T-cell (primary cell): ENCODE measurements at regions not wholly inside any gene's neighbourhood (a gene's known extent, or its start where the extent isn't known, plus 50 kb on each side); places are given as distances from the start of the nearest gene placed in this dataset.

Experiments
- ATAC-seq, 4 experiments: fragments of 200-7000 bp in 3 of 4; fragments of 150-1000 bp in 1 of 4; cut with Tn5 transposase; replicated peaks in 1 of 4; 1 replicate in 3 of 4; 2 replicates in 1 of 4; pipeline ENCODE4 v1.10.0; 2021; ENCODE audit warnings: moderate library complexity in 3 of 4, mild to moderate bottlenecking in 2 of 4, moderate number of reproducible peaks in 1 of 4
- CTCF ChIA-PET, 2 donors: fragments of 300-600 bp; sonication (Branson Sonifier 250); formaldehyde crosslinking; loops; one replicate each; lab custom pipeline; 2022; ENCODE audit warnings: antibody characterized with exemption in 2 of 2; lab: Charles Lee
- POLR2A ChIA-PET, 2 donors: fragments of 300-600 bp; sonication (Branson Sonifier 250); formaldehyde crosslinking; loops; one replicate each; lab custom pipeline; 2022; ENCODE audit warnings: antibody characterized with exemption in 2 of 2; lab: Charles Lee
- DNase-seq, 35 experiments: peaks; one replicate each; pipeline versions ENCODE4 v3.0.0 to v3.0.0-alpha.2; 2013 to 2023
- H3K27ac ChIP-seq: one replicate; pipeline ENCODE4 v1.5.1; 2013; ENCODE audit warnings: low read length
- H3K27me3 ChIP-seq, 2 experiments: replicated peaks in 1 of 2; 1 replicate in 1 of 2; 2 replicates in 1 of 2; pipeline versions ENCODE4 v1.6.1 to v1.7.0; 2013; ENCODE audit warnings: low read length in 1 of 2, mixed read lengths in 1 of 2; ENCODE audit not compliant: control insufficient read depth in 2 of 2, insufficient read depth in 2 of 2; ENCODE audit errors: extremely low read depth in 1 of 2
- H3K36me3 ChIP-seq, 2 donors: 1 replicate in 1 of 2; 2 replicates in 1 of 2; pipeline versions ENCODE4 v1.6.1 to v1.7.0; 2013; ENCODE audit warnings: low read length in 1 of 2; ENCODE audit not compliant: control insufficient read depth in 2 of 2, insufficient read depth in 1 of 2; ENCODE audit errors: extremely low read depth in 1 of 2
- H3K4me1 ChIP-seq, 2 experiments: 1 replicate in 1 of 2; 2 replicates in 1 of 2; pipeline versions ENCODE4 v1.6.1 to v1.7.0; 2013; ENCODE audit warnings: low read length in 2 of 2, mixed read lengths in 1 of 2; ENCODE audit not compliant: insufficient read depth in 2 of 2, control insufficient read depth in 1 of 2; ENCODE audit errors: extremely low read depth in 1 of 2
- H3K4me3 ChIP-seq, 2 donors: 1 replicate in 1 of 2; 2 replicates in 1 of 2; pipeline versions ENCODE4 v1.5.1 to v1.7.0; 2013; ENCODE audit warnings: mild to moderate bottlenecking in 2 of 2, low read length in 1 of 2, moderate library complexity in 1 of 2; ENCODE audit not compliant: control insufficient read depth in 1 of 2; ENCODE audit errors: extremely low read depth in 1 of 2
- H3K9me3 ChIP-seq: 2 replicates; pipeline ENCODE4 v1.7.0; 2013
- H3K27ac Mint-ChIP-seq, 2 donors: one replicate each; pipeline ENCODE4 v1.8.0; 2020 to 2021; ENCODE audit warnings: mild to moderate bottlenecking in 2 of 2, mixed read lengths in 2 of 2
- H3K27me3 Mint-ChIP-seq, 2 donors: one replicate each; pipeline ENCODE4 v1.8.0; 2021 to 2022; ENCODE audit warnings: mixed read lengths in 2 of 2
- H3K36me3 Mint-ChIP-seq: one replicate; pipeline ENCODE4 v1.8.0; 2021; ENCODE audit warnings: mixed read lengths
- H3K4me1 Mint-ChIP-seq, 3 donors: one replicate each; pipeline ENCODE4 v1.8.0; 2020 to 2022; ENCODE audit warnings: mixed read lengths in 3 of 3, mild to moderate bottlenecking in 1 of 3
- H3K4me3 Mint-ChIP-seq, 3 donors: one replicate each; pipeline ENCODE4 v1.8.0; 2020 to 2022; ENCODE audit warnings: mild to moderate bottlenecking in 3 of 3, mixed read lengths in 3 of 3, moderate library complexity in 3 of 3
- H3K9me3 Mint-ChIP-seq, 3 donors: one replicate each; pipeline ENCODE4 v1.8.0; 2020 to 2022; ENCODE audit warnings: mixed read lengths in 3 of 3
- WGBS: methylation state at CpG from one replicate; pipeline ENCODE4 v1.1.5; 2013; ENCODE audit warnings: missing lambda C conversion rate; ENCODE audit not compliant: insufficient coverage; 5-methylcytosine and 5-hydroxymethylcytosine counted together

GRCh38 chr5:163880302-163880701, 374.9 kb downstream of the MAT2B start:
- POLR2A ChIA-PET, result no interaction called here

DNA sequence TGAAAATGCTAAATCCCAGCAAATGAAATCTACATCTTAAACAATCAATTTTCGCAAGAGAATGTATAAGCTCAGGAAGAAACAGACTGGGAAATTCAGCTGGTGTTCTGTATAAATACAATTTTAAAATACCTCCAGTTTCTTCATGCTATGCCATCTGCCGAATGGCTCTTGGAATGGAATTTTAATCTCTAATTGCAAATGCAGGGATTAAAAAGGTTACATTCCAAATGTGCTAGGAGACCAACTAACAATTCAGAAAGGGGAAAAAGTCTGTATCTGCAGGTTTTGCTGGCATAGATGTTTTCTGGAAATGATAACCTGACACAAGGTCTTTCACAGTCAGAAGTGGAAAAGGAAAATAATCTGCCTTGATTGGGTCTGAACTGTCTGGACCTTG, 379.7 kb downstream of the MAT2B start:
- no peak overlapping the region for H3K4me3 Mint-ChIP-seq
- Histone ChIP-seq H3K4me3 (no peak overlapping the region), H3K36me3 (no peaks in the 10 kb centered on the region), H3K9me3 (no peaks in the 10 kb centered on the region), H3K4me1 (no peaks in the 10 kb centered on the region), H3K27me3 (no peaks in the 10 kb centered on the region), H3K27ac (no peak overlapping the region)
- no peak for ATAC-seq
- H3K4me1 Mint-ChIP-seq, result no peaks in the 10 kb centered on the region
- CTCF ChIA-PET, result no interaction called here
- no CpG with 5 or more reads among the region's 2 CpGs for WGBS
- no peak overlapping the region for H3K27ac Mint-ChIP-seq
- no peaks in the 10 kb centered on the region for H3K27me3 Mint-ChIP-seq
- POLR2A ChIA-PET, result no interaction called here
- no peak for DNase-seq
- H3K36me3 Mint-ChIP-seq, result no peaks in the 10 kb centered on the region
- H3K9me3 Mint-ChIP-seq, result peaks cover 0 to 13% (median 0%) of the 10 kb centered on the region in 3 donors

More at GRCh38 chr5:163880302-163880701, 374.9 kb downstream of the MAT2B start:
- Mint-ChIP-seq H3K4me1 (no peaks in the 10 kb centered on the region), H3K27me3 (no peaks in the 10 kb centered on the region), H3K9me3 (peaks cover 3 to 4% (median 3%) of the 10 kb centered on the region in 3 donors), H3K4me3 (no peak overlapping the region), H3K27ac (no peak overlapping the region), H3K36me3 (no peaks in the 10 kb centered on the region)
- Histone ChIP-seq H3K4me1 (no peaks in the 10 kb centered on the region), H3K4me3 (no peak overlapping the region), H3K9me3 (no peaks in the 10 kb centered on the region), H3K36me3 (no peaks in the 10 kb centered on the region), H3K27ac (no peak overlapping the region), H3K27me3 (no peaks in the 10 kb centered on the region)
- no peak for DNase-seq
- CTCF ChIA-PET, result no interaction called here
- no peak for ATAC-seq
- no CpG with 5 or more reads among the region's 2 CpGs for WGBS

GRCh38 chr5:163887854-163888253, 382.4 kb downstream of the MAT2B start:
- Histone ChIP-seq H3K27me3 (no peaks in the 10 kb centered on the region), H3K4me1 (no peaks in the 10 kb centered on the region), H3K9me3 (no peaks in the 10 kb centered on the region), H3K27ac (no peak overlapping the region), H3K36me3 (no peaks in the 10 kb centered on the region), H3K4me3 (no peak overlapping the region)
- ATAC-seq, result no peak
- Mint-ChIP-seq H3K27ac (no peak overlapping the region), H3K4me3 (no peak overlapping the region), H3K9me3 (peaks cover 0 to 13% (median 0%) of the 10 kb centered on the region in 3 donors), H3K4me1 (no peaks in the 10 kb centered on the region), H3K36me3 (no peaks in the 10 kb centered on the region), H3K27me3 (no peaks in the 10 kb centered on the region)
- no peak for DNase-seq
- no CpG with 5 or more reads among the region's 2 CpGs for WGBS
- CTCF ChIA-PET, result no interaction called here
- POLR2A ChIA-PET, result no interaction called here

DNA sequence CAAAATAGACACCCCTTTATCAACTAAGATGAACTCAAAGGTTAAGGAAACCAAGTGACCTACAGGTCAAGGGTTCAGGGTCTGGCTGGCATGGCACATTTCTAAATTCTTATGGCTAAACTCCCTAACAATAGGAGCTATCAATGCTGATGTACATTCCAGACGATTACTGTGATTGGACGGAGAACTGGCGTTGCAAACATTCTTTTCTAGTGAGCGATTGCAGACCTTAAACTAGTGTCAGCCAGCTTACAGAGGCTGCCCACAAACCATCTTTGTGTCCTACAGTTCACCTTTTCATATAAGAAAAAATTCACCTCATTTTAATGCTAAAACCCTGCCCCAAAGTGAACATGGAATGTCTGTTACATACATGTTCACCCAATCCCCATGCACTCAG, 382.9 kb downstream of the MAT2B start:
- no peak for ATAC-seq
- Mint-ChIP-seq H3K36me3 (no peaks in the 10 kb centered on the region), H3K9me3 (peaks cover 0 to 13% (median 0%) of the 10 kb centered on the region in 3 donors), H3K4me3 (no peak overlapping the region), H3K27ac (no peak overlapping the region), H3K4me1 (no peaks in the 10 kb centered on the region), H3K27me3 (no peaks in the 10 kb centered on the region)
- CTCF ChIA-PET, result no interaction called here
- no peak overlapping the region for H3K27ac ChIP-seq
- POLR2A ChIA-PET, result no interaction called here
- H3K4me1 ChIP-seq, result no peaks in the 10 kb centered on the region
- H3K9me3 ChIP-seq, result no peaks in the 10 kb centered on the region
- DNase-seq, result no peak
- no peaks in the 10 kb centered on the region for H3K27me3 ChIP-seq
- H3K4me3 ChIP-seq, result no peak overlapping the region
- no peaks in the 10 kb centered on the region for H3K36me3 ChIP-seq
- WGBS, result 100% methylated on average over 1 of the region's 4 CpGs

- H3K27me3 Mint-ChIP-seq, result no peaks in the 10 kb centered on the region
- CTCF ChIA-PET, result no interaction called here
Measured at GRCh38 chr5:163889369-163889768, 383.9 kb downstream of the MAT2B start.

DNA sequence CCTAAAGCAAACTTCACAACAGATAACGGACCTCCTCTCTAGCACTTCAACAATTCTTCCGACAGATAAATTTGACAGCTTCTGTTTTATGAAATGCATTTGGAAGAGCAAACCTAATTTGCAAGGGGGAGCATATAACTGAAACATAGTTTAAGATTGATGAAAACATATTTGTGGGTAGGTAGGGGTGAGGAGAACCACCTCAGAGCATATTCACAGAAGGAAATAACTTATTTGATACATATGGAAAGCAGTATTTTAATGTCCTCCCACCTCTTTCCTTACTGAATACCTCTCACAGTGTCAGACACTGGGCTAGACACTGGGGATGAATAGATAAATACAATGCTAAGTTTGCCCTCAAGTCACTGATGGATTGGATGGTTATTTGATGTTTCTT, 384.8 kb downstream of the MAT2B start:
- no CpG with 5 or more reads among the region's 2 CpGs for WGBS
- Mint-ChIP-seq H3K4me1 (no peaks in the 10 kb centered on the region), H3K4me3 (no peak overlapping the region), H3K36me3 (no peaks in the 10 kb centered on the region), H3K27ac (no peak overlapping the region), H3K9me3 (peaks cover 0 to 10% (median 1%) of the 10 kb centered on the region in 3 donors), H3K27me3 (no peaks in the 10 kb centered on the region)
- ATAC-seq (no peak), DNase-seq (no peak)
- POLR2A ChIA-PET, result interaction anchor here in 1 of 2 donors (0.7 kb wide), 1 partner anchor 334 kb away, joined by 4 read pairs; no protein-coding TSS in a partner anchor
- no peak overlapping the region for H3K4me3 ChIP-seq
- H3K27ac ChIP-seq, result no peak overlapping the region
- H3K27me3 ChIP-seq, result no peaks in the 10 kb centered on the region
- no peaks in the 10 kb centered on the region for H3K4me1 ChIP-seq
- H3K9me3 ChIP-seq, result no peaks in the 10 kb centered on the region
- no peaks in the 10 kb centered on the region for H3K36me3 ChIP-seq
- CTCF ChIA-PET, result no interaction called here

More at GRCh38 chr5:163889369-163889768, 383.9 kb downstream of the MAT2B start:
- H3K27ac Mint-ChIP-seq, result no peak overlapping the region
- ATAC-seq (no peak), DNase-seq (no peak)
- H3K4me3 Mint-ChIP-seq, result no peak overlapping the region
- no peaks in the 10 kb centered on the region for H3K27me3 ChIP-seq
- no peaks in the 10 kb centered on the region for H3K36me3 Mint-ChIP-seq
- H3K9me3 Mint-ChIP-seq, result peaks cover 0 to 12% (median 0%) of the 10 kb centered on the region in 3 donors
- H3K36me3 ChIP-seq, result no peaks in the 10 kb centered on the region
- no peaks in the 10 kb centered on the region for H3K9me3 ChIP-seq
- no peaks in the 10 kb centered on the region for H3K4me1 ChIP-seq
- POLR2A ChIA-PET, result no interaction called here
- no peaks in the 10 kb centered on the region for H3K4me1 Mint-ChIP-seq
- no peak overlapping the region for H3K4me3 ChIP-seq
- H3K27ac ChIP-seq, result no peak overlapping the region

DNA sequence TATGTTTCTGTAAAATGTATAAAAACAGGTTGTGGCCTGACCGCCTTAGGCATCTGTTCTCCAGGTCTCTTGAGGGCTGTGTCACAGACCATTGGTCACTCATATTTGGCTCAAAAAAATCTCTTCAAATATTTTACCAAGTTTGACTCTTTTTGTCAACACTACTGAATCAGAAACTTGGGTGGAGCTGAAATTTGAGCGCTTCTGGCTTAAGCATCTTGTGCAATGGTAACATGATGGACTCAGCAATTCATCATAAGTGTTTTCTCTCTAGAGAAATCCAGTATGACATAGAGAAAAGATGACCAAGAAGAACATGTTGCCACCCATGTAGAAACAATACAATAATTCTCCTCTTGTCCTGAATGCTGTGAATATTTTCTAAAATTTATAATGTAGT, 387.9 kb downstream of the MAT2B start:
- CTCF ChIA-PET, result no interaction called here
- Histone ChIP-seq H3K4me3 (no peak overlapping the region), H3K9me3 (no peaks in the 10 kb centered on the region), H3K4me1 (no peaks in the 10 kb centered on the region), H3K36me3 (no peaks in the 10 kb centered on the region), H3K27me3 (no peaks in the 10 kb centered on the region), H3K27ac (no peak overlapping the region)
- Mint-ChIP-seq H3K4me3 (no peak overlapping the region), H3K9me3 (peaks cover 0 to 9% (median 3%) of the 10 kb centered on the region in 3 donors), H3K27me3 (no peaks in the 10 kb centered on the region), H3K36me3 (no peaks in the 10 kb centered on the region), H3K27ac (no peak overlapping the region), H3K4me1 (no peaks in the 10 kb centered on the region)
- POLR2A ChIA-PET, result no interaction called here
- 100% methylated on average over 1 of the region's 2 CpGs for WGBS
- no peak for DNase-seq
- no peak for ATAC-seq
